GM12891 (cell line): ENCODE measurements at regions not wholly inside any gene's neighbourhood (a gene's known extent, or its start where the extent isn't known, plus 50 kb on each side); places are given as distances from the start of the nearest gene placed in this dataset.

Experiments used
- DNase-seq: peaks from one replicate; pipeline ENCODE4 v3.0.0; 2011; ENCODE audit warnings: low spot score; ENCODE audit not compliant: insufficient read length
- FAIRE-seq: peaks from 2 replicates; lab custom pipeline; 2011; peaks lifted over from hg19 to GRCh38; lab: Jason Lieb, UNC
- PAX5 ChIP-seq: IDR thresholded peaks from 2 replicates; pipeline ENCODE4 v1.6.1; 2011; ENCODE audit warnings: low read length, moderate library complexity, mild to moderate bottlenecking; ENCODE audit not compliant: insufficient read depth, severe bottlenecking
- POLR2A ChIP-seq: IDR thresholded peaks from 2 replicates; pipeline ENCODE4 v1.6.1; 2011; ENCODE audit warnings: low read depth, low read length, control low read depth
- POLR2AphosphoS5 ChIP-seq: IDR thresholded peaks from 2 replicates; pipeline ENCODE4 v1.6.1; 2011; ENCODE audit warnings: low read depth, low read length, control low read depth
- POU2F2 ChIP-seq: IDR thresholded peaks from 2 replicates; pipeline ENCODE4 v1.6.1; 2011; ENCODE audit warnings: low read depth, mild to moderate bottlenecking, control low read depth, low read length, moderate library complexity
- SPI1 ChIP-seq: IDR thresholded peaks from 2 replicates; pipeline ENCODE4 v1.6.1; 2011; ENCODE audit warnings: low read depth, low read length, control low read depth
- TAF1 ChIP-seq: IDR thresholded peaks from 2 replicates; pipeline ENCODE4 v1.6.1; 2011; ENCODE audit warnings: low read depth, low read length, control low read depth

DNA sequence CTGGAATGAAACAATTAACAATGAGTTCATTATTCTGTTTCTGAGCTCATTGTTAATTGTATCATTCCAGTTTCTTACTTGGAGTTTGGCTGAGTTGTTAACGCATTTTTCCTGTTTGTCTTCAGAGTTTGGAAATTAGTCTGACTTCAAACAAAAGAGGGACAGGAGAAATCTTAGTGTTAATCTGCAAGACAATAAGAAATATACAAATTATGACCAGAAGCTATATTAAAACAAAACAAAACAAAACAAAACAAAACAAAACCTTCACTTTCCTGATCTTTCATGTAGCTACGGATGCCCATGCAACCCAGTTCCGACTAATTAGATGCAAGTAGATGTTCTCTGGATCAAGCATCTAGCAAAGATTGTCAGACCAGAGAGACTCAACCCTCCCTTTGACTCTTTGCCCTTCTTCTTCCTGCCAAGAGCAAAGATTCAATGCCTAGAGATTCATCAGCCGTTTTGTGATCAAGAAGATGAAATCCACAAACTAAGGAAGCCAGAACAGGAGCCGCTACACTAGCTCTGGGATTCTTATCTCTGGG is 686.2 kb upstream of the FSHR start:
- TF ChIP-seq SPI1: no peak
- TF ChIP-seq PAX5: no peak
- no peak for TF ChIP-seq POLR2AphosphoS5
- TF ChIP-seq POU2F2: no peak
- TF ChIP-seq POLR2A: no peak
- no peak for TF ChIP-seq TAF1
- no peak for DNase-seq
- FAIRE-seq: no peak

DNA sequence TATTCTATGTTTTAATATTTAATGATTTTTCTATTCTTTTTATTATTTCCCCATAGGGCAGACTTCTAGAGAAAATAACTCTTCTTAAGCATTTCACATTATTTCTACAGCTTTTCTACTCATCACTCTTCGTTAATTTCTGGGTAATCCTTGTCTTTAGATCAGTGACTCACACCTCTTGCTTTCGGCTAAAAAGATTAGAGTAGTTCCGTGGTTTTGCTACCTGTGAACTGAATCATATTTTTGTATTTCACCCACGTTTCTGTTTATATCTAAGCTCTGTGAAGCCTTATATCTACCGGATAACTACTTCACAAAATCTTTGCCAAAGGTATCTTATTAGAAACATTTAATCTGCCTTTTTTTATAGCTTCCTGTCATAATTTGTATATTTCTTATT is 685.5 kb upstream of the FSHR start:
- FAIRE-seq: no peak
- no peak for DNase-seq
- TF ChIP-seq POLR2A (no peak), POLR2AphosphoS5 (no peak), SPI1 (no peak)

DNA sequence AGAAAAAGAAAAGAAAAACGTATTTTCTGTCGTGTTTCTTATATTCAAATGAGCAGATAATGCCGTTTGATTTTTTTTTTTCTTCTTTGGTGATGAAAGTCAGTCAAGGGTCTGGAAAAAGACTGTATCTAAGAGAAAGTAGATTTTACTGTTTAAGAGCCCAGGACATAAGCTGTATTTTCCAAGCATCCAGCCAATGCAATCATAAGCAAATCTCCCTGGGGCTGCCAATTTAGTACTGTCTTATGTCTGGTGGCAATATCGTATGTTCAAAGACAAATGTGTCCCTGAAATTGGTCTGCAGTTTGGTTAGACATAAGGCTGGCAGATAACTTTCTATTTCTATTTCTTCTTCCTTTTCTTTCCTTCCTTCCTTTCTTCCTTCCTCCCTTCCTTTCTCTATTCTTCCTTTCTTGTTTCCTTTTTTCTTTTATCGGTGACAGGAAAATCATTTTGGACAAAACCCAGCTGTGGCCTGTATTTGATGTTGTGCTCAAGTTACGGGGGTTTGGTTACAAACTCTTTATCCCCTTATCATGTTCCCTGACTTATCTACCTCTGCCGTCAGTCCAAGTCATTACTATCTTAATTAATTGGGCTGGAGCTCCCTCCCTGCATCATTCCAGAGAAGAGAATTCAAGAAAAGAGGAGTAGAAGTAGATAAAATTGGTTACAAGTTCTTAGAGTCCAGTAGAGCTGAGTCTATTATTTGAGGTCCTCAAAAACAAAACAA is 683.4 kb upstream of the FSHR start:
- FAIRE-seq (no peak), DNase-seq (no peak)
- TF ChIP-seq POLR2A (no peak), SPI1 (no peak), PAX5 (no peak), TAF1 (no peak), POLR2AphosphoS5 (no peak), POU2F2 (no peak)

DNA sequence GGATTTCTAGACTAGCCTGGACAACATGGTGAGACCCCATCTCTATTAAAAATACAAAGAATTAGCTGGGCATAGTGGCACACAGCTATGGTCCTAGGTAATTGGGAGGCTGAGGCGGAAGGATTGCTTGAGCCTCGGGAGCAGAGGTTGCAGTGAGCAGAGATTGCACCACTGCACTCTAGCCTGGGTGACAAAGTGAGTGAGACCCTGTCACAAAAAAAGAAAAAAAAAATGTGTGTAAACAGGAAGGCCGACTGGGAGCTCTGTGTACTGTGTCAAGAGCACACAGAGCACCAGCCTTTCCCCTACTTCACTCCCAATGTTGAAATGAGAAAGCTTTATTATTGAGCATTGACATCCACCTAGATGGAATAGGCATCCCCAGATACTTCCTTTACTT is 681.7 kb upstream of the FSHR start:
- FAIRE-seq: no peak
- no peak for TF ChIP-seq TAF1
- TF ChIP-seq POLR2AphosphoS5: no peak
- TF ChIP-seq PAX5: no peak
- TF ChIP-seq SPI1: no peak
- TF ChIP-seq POLR2A: no peak
- TF ChIP-seq POU2F2: no peak

DNA sequence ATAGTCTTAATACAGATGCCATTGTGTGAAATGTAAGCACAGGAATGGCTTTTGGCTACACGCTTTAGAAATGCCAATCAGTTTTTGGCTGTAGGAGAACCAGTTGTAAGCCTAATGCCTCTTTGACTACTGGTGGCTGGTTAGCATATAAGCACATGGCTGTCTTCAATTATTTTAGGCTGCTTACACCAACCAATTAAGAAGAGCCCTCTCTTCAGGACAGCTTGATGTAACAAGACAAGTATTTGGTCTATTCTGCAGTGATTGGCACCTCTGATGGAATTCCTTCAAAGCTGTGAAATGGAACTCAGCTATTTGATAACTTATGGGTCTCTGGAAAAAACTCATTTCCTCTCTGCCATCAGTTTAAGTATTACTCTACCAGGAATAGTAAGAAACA is 680.1 kb upstream of the FSHR start:
- DNase-seq (no peak), FAIRE-seq (no peak)
- TF ChIP-seq SPI1: no peak
- TF ChIP-seq TAF1: no peak
- TF ChIP-seq POLR2AphosphoS5: no peak
- no peak for TF ChIP-seq POLR2A
- no peak for TF ChIP-seq POU2F2
- TF ChIP-seq PAX5: no peak

More for the DNA sequence above, 681.7 kb upstream of the FSHR start:
- DNase-seq: no peak

DNA sequence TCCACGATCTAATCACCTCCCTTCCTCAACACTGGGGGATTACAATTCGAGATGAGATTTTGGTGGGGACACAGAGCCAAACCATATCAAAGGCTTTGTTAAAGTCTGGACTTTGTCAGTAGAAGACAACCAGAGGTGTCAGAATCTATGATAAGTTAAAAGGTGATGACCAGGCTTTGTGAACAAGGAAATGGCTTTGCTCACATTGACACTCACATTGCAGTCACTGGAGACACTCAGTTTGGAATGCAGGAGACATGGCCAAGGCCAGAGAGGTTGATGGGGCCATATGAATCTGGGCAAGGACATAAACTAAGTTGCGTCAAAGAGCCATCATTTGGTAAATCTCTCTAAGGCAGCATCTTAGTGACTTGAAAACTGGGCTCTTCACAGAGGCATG is 678.2 kb upstream of the FSHR start:
- TF ChIP-seq POLR2A (no peak), PAX5 (no peak), TAF1 (no peak), POU2F2 (no peak), SPI1 (no peak), POLR2AphosphoS5 (no peak)
- DNase-seq: no peak
- no peak for FAIRE-seq

DNA sequence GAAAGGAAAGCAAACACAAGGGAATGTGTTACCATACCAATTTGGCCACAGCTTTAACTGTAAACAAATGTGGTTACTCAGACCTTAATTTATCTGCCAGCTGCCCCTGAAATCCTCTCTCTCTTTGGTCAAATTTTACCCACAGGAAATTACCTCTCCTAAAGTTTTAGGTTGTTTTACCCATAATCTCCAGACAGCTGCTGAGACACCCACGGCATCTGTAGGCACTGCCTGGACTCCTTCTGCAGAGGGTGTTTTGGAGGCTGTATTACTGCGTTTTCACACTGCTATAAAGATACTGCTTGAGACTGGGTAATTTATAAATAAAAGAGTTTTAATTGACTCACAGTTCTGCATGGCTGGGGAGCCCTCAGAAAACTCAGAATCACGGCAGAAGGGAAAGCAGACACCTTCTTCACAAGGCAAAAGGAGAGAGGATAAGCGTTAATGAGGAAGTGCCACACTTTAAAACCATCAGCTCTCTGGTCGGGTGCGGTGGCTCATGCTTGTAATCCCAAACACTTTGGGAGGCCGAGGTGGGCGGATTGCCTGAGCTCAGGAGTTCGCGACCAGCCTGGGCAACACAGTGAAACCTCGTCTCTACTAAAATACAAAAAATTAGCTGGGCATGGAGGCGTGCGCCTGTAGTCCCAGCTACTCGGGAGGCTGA is 677.5 kb upstream of the FSHR start:
- FAIRE-seq (no peak), DNase-seq (no peak)
- TF ChIP-seq TAF1 (no peak), SPI1 (no peak), POU2F2 (no peak), POLR2A (no peak)

DNA sequence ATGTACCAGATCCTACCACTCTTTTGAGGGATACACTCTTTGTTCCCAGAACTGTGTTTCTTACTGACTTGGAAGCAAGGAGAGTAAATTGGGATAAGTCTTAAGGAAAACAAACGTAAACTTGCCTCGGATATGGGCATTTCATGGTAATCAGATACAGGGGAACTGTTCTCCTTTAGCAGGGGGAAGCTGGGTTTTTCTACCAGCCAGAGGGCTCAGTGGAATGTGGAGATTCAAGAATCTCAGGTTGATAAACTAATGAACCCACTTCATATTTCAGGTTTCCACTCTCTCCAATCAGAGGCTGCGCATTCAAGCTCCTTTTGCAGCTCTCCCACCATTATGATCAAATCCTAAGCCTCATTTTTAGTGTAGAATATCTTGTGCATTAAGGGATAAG is 676.5 kb upstream of the FSHR start:
- TF ChIP-seq POLR2AphosphoS5: no peak
- no peak for TF ChIP-seq POU2F2
- no peak for TF ChIP-seq SPI1
- FAIRE-seq (no peak), DNase-seq (no peak)

DNA sequence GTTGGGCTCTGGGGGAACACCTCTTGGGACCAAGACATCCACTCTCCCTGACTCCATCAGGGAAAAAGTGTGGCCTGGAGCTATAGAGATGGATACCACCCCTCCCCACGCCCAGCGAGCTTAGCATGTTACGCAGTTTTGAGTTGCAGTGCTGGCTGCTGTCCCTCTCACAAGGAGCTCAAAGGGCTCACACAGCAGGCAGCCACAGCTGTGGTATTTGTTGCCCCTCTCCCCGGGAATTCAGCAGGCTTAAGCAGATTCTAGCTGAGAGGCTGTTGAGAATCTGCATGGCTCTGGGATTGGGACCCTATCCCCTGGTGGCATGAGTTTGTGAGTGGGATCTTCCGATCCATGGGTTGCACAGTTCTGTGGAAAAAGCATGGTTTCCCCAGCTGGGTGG is 673.1 kb upstream of the FSHR start:
- FAIRE-seq (no peak), DNase-seq (no peak)
- TF ChIP-seq POLR2AphosphoS5 (no peak), TAF1 (no peak), PAX5 (no peak), POU2F2 (no peak), SPI1 (no peak), POLR2A (no peak)

- no peak for TF ChIP-seq POLR2A
- no peak for TF ChIP-seq POLR2AphosphoS5
- no peak for TF ChIP-seq PAX5
- TF ChIP-seq TAF1: no peak
- TF ChIP-seq POU2F2: no peak
- no peak for TF ChIP-seq SPI1
- FAIRE-seq (no peak), DNase-seq (no peak)
Measured at GRCh38 chr2:49813208-49813607, 658.9 kb upstream of the FSHR start.
